ENCODE measurements at regions not wholly inside any gene's neighbourhood (a gene's known extent, or its start where the extent isn't known, plus 50 kb on each side); places are given as distances from the start of the nearest gene placed in this dataset.

GRCh38 chr1:113191579-113192076 lies 118.6 kb downstream of the LRIG2 start:
- no peak overlapping the region for H2AFZ ChIP-seq (ENCODE audit: low read length)

More at GRCh38 chr1:113191579-113192076, 118.6 kb downstream of the LRIG2 start:
- Histone ChIP-seq H3K23me2 (ENCODE audit: insufficient read length, low read depth, low read length, poor library complexity, severe bottlenecking) (no peaks in the 10 kb centered on the region), H3K14ac (ENCODE audit: insufficient read depth, low read length) (no peak overlapping the region), H3K27ac (ENCODE audit: insufficient read length, low read depth, low read length) (no peak overlapping the region), H2BK12ac (ENCODE audit: insufficient read length, low read depth, low read length) (no peak overlapping the region), H3K4ac (ENCODE audit: low read depth, low read length) (no peak overlapping the region), H2BK15ac (ENCODE audit: low read depth, low read length) (no peak overlapping the region), H4K8ac (replicated peaks; ENCODE audit: insufficient read length, low read depth, low read length) (no peak overlapping the region), H2AK5ac (ENCODE audit: insufficient read length, low read length) (no peak overlapping the region), H3K4me1 (ENCODE audit: insufficient read depth, low read length) (no peaks in the 10 kb centered on the region), H4K20me1 (ENCODE audit: control insufficient read depth, insufficient read depth, insufficient read length) (no peaks in the 10 kb centered on the region), H3K18ac (ENCODE audit: insufficient read length, low read depth, low read length) (no peak overlapping the region), H3K4me2 (ENCODE audit: insufficient read depth, insufficient read length, low read length) (no peak overlapping the region), H4K5ac (ENCODE audit: insufficient read length, low read depth, low read length) (no peak overlapping the region), H4K91ac (ENCODE audit: insufficient read length, low read depth, low read length) (no peak overlapping the region), H3K23ac (ENCODE audit: insufficient read length, low read depth, low read length) (no peak overlapping the region), H3K56ac (ENCODE audit: insufficient read length, low read depth, low read length) (no peak overlapping the region), H3K9me3 (ENCODE audit: control insufficient read depth, low read depth, low read length) (no peaks in the 10 kb centered on the region), H3T11ph (ENCODE audit: low read length) (no peak overlapping the region), H3K9ac (ENCODE audit: extremely low read depth, insufficient read length, low read length) (no peak overlapping the region), H3K79me2 (ENCODE audit: insufficient read depth, low read length) (no peaks in the 10 kb centered on the region), H3K79me1 (ENCODE audit: insufficient read depth, low read depth, low read length, poor library complexity, severe bottlenecking) (no peaks in the 10 kb centered on the region), H2BK20ac (ENCODE audit: low read depth, low read length, poor library complexity, severe bottlenecking) (no peak overlapping the region), H3K27me3 (ENCODE audit: insufficient read depth, low read length) (no peaks in the 10 kb centered on the region), H2BK5ac (ENCODE audit: insufficient read length, low read length) (no peak overlapping the region), H2BK120ac (ENCODE audit: low read depth, low read length, poor library complexity, severe bottlenecking) (no peak overlapping the region)
- Mint-ChIP-seq H3K27ac (no peak overlapping the region; a peak in 1 of 7 replicates), H3K36me3 (ENCODE audit: insufficient read depth in 1 of 3, low read depth in 3 of 3) (peaks cover 0 to 8% (median 3%) of the 10 kb centered on the region in 3 experiments; a peak in 4 of 7 replicates), H3K4me3 (no peak overlapping the region), H3K27me3 (ENCODE audit: low read depth) (no peaks in the 10 kb centered on the region), H3K4me1 (peaks cover 16 to 17% of the 10 kb centered on the region in 2 experiments), H3K9me3 (peaks cover 4 to 8% of the 10 kb centered on the region in 2 experiments; a peak in 3 of 5 replicates)
- TF ChIP-seq CTCF (conservative IDR thresholded peaks at IDR 0.05), result no peak
- WGBS (ENCODE audit: extremely low coverage, insufficient read length, low lambda C conversion rate), result no CpG with 5 or more reads among the region's 11 CpGs
- DNase-seq, result no peak
